K562 (cell line): ENCODE measurements at regions not wholly inside any gene's neighbourhood (a gene's known extent, or its start where the extent isn't known, plus 50 kb on each side); places are given as distances from the start of the nearest gene placed in this dataset.

ENCODE experiments used
- ATAC-seq: fragments of 200-7000 bp; cut with Tn5 transposase; 3 replicates; pipeline ENCODE4 v1.9.1; 2020; ENCODE audit warnings: moderate library complexity
- BruUV-seq: library from RNA; stranded (reverse); fragments of 400-500 nt; replicated peaks from 2 replicates; lab custom pipeline; 2021; lab: Mats Ljungman, UMichigan
- CTCF ChIA-PET: fragments of 300-600 bp; formaldehyde crosslinking; extraction: SDS; loops from one replicate; lab custom pipeline; 2021; ENCODE audit warnings: low intra/inter-chr PET ratio; lab: Yijun Ruan, JAX
- POLR2A ChIA-PET: fragments of 300-600, 350-650 bp; sonication (Branson Sonifier 250); formaldehyde crosslinking; extraction: SDS; loops from one replicate; lab custom pipeline; 2021; ENCODE audit warnings: antibody characterized with exemption, inconsistent platforms; lab: Yijun Ruan, JAX
- DNase-seq, 4 experiments: peaks; one replicate each; pipeline versions ENCODE4 v3.0.0 to v3.0.0-alpha.2; 2011 to 2018; ENCODE audit warnings: low spot score in 3 of 4, mixed read lengths in 3 of 4; ENCODE audit errors: extremely low read depth in 1 of 4
- FAIRE-seq: peaks from 2 replicates; lab custom pipeline; 2011; peaks lifted over from hg19 to GRCh38; lab: Jason Lieb, UNC
- H2AFZ ChIP-seq: 2 replicates; pipeline ENCODE4 v1.6.0; 2011; ENCODE audit warnings: low read depth, low read length, control low read depth, inconsistent platforms
- H3K27ac ChIP-seq: fragments of 200-600 bp; 3 replicates; pipeline ENCODE4 v1.8.0; 2011; ENCODE audit warnings: low read depth, mild to moderate bottlenecking, control low read depth, inconsistent platforms, low read length, moderate library complexity, mixed read lengths; ENCODE audit errors: extremely low read depth
- H3K27me3 ChIP-seq, 2 experiments: fragments of 300-600 bp in 1 of 2; 2 replicates in 1 of 2; 3 replicates in 1 of 2; pipeline versions ENCODE4 v1.6.0 to v1.8.0; 2011; ENCODE audit warnings: inconsistent platforms in 2 of 2, low read length in 2 of 2, mild to moderate bottlenecking in 1 of 2, mixed read lengths in 1 of 2, moderate library complexity in 1 of 2; ENCODE audit not compliant: control insufficient read depth in 2 of 2, insufficient read depth in 2 of 2
- H3K36me3 ChIP-seq: fragments of 300-600 bp; 3 replicates; pipeline ENCODE4 v1.8.0; 2011; ENCODE audit warnings: mild to moderate bottlenecking, low read length, inconsistent platforms; ENCODE audit not compliant: control insufficient read depth, insufficient read depth
- H3K4me1 ChIP-seq, 2 experiments: fragments of 200-600 bp in 1 of 2; replicated peaks in 1 of 2; 2 replicates in 1 of 2; 3 replicates in 1 of 2; pipeline versions ENCODE4 v1.5.1 to v1.8.0; 2011; ENCODE audit warnings: inconsistent platforms in 2 of 2, low read length in 2 of 2, mild to moderate bottlenecking in 1 of 2, mixed read lengths in 1 of 2, moderate library complexity in 1 of 2; ENCODE audit not compliant: control insufficient read depth in 2 of 2, insufficient read depth in 2 of 2
- H3K4me2 ChIP-seq: 2 replicates; pipeline ENCODE4 v1.6.1; 2011; ENCODE audit warnings: low read length, control low read depth, inconsistent platforms, mixed read lengths; ENCODE audit not compliant: insufficient read depth
- H3K4me3 ChIP-seq: fragments of 200-600 bp; sonication (generic), shearing (Covaris generic); 2 replicates; pipeline ENCODE4 v1.5.1; 2016; ENCODE audit warnings: control low read depth, inconsistent platforms
- H3K79me2 ChIP-seq: fragments of 200-600 bp; 3 replicates; pipeline ENCODE4 v1.8.0; 2011; ENCODE audit warnings: low read length, inconsistent platforms; ENCODE audit not compliant: control insufficient read depth, insufficient read depth
- H3K9ac ChIP-seq, 2 experiments: 2 replicates each; pipeline versions ENCODE4 v1.6.0 to v1.6.1; 2011; ENCODE audit warnings: low read depth in 2 of 2, low read length in 2 of 2, control low read depth in 1 of 2, inconsistent platforms in 1 of 2, mild to moderate bottlenecking in 1 of 2, mixed read lengths in 1 of 2; ENCODE audit not compliant: insufficient read depth in 1 of 2
- H3K9me1 ChIP-seq: one replicate; pipeline ENCODE4 v1.6.0; 2011; ENCODE audit warnings: inconsistent platforms, mild to moderate bottlenecking, low read length, moderate library complexity; ENCODE audit not compliant: control insufficient read depth, insufficient read depth
- H3K9me3 ChIP-seq: replicated peaks from 2 replicates; pipeline ENCODE4 v1.5.1; 2011; ENCODE audit warnings: low read depth, low read length, inconsistent platforms; ENCODE audit not compliant: control insufficient read depth, insufficient read depth
- H4K20me1 ChIP-seq: replicated peaks from 2 replicates; pipeline ENCODE4 v1.6.1; 2011; ENCODE audit warnings: low read length, inconsistent platforms, mixed read lengths; ENCODE audit not compliant: control insufficient read depth, insufficient read depth
- ELF1 ChIP-seq: fragments of 200-800 bp; sonication (Bioruptor generic); IDR thresholded peaks from 2 replicates; pipeline ENCODE4 v1.6.1; 2016; ENCODE audit warnings: missing genetic modification characterization, missing compliant biosample characterization
- ELF4 ChIP-seq: fragments of 450-650 bp; formaldehyde crosslinking; IDR thresholded peaks from 2 replicates; pipeline ENCODE4 v1.4.0; 2022; ENCODE audit warnings: missing genetic modification characterization
- GABPA ChIP-seq: fragments of 200-800 bp; sonication (Bioruptor generic); conservative IDR thresholded peaks from 2 replicates; pipeline ENCODE4 v1.6.1; 2016; ENCODE audit warnings: low read depth, missing genetic modification characterization, missing compliant biosample characterization
- HNRNPK ChIP-seq: fragments of 200-400 bp; formaldehyde crosslinking; IDR thresholded peaks from one replicate; pipeline ENCODE4 v1.6.1; 2018; ENCODE audit warnings: mild to moderate bottlenecking, low read depth, low read length; ENCODE audit not compliant: poor library complexity, severe bottlenecking
- MXI1 ChIP-seq: IDR thresholded peaks from 2 replicates; pipeline ENCODE4 v1.6.1; 2011; ENCODE audit warnings: low read depth, mild to moderate bottlenecking, improper control_type of control experiment, low read length
- NFE2 ChIP-seq: IDR thresholded peaks from 2 replicates; pipeline ENCODE4 v1.6.1; 2014; ENCODE audit warnings: antibody characterized with exemption, low read depth
- PHF20 ChIP-seq: fragments of 450-650 bp; IDR thresholded peaks from 2 replicates; pipeline ENCODE4 v1.6.1; 2018; ENCODE audit not compliant: partially characterized antibody
- ZKSCAN1 ChIP-seq: fragments of 150-350 bp; IDR thresholded peaks from 2 replicates; pipeline ENCODE4 v1.6.1; 2016; ENCODE audit warnings: low read depth, low read length
- ZNF324 ChIP-seq: fragments of 250-450 bp; sonication (Bioruptor Pico); IDR thresholded peaks from 2 replicates; pipeline ENCODE4 v1.4.0; 2020; ENCODE audit warnings: mild to moderate bottlenecking
- WGBS: fragments of 100-300 bp; shearing (Covaris generic); methylation state at CpG from one replicate; pipeline ENCODE4 v1.1.6; 2016; ENCODE audit warnings: low coverage, mixed read lengths; ENCODE audit not compliant: insufficient coverage; ENCODE audit errors: missing lambda C conversion rate; 5-methylcytosine and 5-hydroxymethylcytosine counted together
- in situ Hi-C: fragments of 300-500 bp; cut with MboI; formaldehyde crosslinking; loops from 4 replicates; pipeline ENCODE4 v1.15.0; 2018; ENCODE audit warnings: inconsistent platforms, mixed read lengths
- intact Hi-C: fragments of 100-400 bp; cut with micrococcal nuclease; formaldehyde crosslinking; loops from 2 replicates; pipeline ENCODE4 v1.14.2; 2022
- TF ChIP-seq, protein P1 (sequence below): fragments of 250-450 bp; sonication (Bioruptor Pico); IDR thresholded peaks from 2 replicates; pipeline ENCODE4 v1.6.1; 2021; ENCODE audit warnings: mild to moderate bottlenecking
- TF ChIP-seq, protein P2 (sequence below), 3 experiments: fragments of 200-800 bp in 1 of 3; fragments of 250-450 bp in 1 of 3; fragments of 450-650 bp in 1 of 3; sonication (Bioruptor Pico) in 1 of 3; sonication (Bioruptor generic) in 1 of 3; formaldehyde crosslinking in 1 of 3; IDR thresholded peaks; 2 replicates each; pipeline versions ENCODE4 v1.6.1 to v1.8.0; 2016 to 2022; ENCODE audit warnings: mild to moderate bottlenecking in 2 of 3, missing genetic modification characterization in 2 of 3, missing compliant biosample characterization in 1 of 3, moderate library complexity in 1 of 3
- TF ChIP-seq, protein P3 (sequence below), 2 experiments: fragments of 450-650 bp in 1 of 2; sonication (generic) in 1 of 2; formaldehyde crosslinking; conservative IDR thresholded peaks; 2 replicates each; pipeline versions ENCODE4 v1.4.0 to v1.8.1; 2020 to 2022; ENCODE audit warnings: mild to moderate bottlenecking in 1 of 2, missing genetic modification reagents in 1 of 2
- TF ChIP-seq, protein P4 (sequence below): fragments of 250-450 bp; sonication (Bioruptor Pico); IDR thresholded peaks from 2 replicates; pipeline ENCODE4 v1.5.0; 2022; ENCODE audit warnings: mild to moderate bottlenecking

DNA sequence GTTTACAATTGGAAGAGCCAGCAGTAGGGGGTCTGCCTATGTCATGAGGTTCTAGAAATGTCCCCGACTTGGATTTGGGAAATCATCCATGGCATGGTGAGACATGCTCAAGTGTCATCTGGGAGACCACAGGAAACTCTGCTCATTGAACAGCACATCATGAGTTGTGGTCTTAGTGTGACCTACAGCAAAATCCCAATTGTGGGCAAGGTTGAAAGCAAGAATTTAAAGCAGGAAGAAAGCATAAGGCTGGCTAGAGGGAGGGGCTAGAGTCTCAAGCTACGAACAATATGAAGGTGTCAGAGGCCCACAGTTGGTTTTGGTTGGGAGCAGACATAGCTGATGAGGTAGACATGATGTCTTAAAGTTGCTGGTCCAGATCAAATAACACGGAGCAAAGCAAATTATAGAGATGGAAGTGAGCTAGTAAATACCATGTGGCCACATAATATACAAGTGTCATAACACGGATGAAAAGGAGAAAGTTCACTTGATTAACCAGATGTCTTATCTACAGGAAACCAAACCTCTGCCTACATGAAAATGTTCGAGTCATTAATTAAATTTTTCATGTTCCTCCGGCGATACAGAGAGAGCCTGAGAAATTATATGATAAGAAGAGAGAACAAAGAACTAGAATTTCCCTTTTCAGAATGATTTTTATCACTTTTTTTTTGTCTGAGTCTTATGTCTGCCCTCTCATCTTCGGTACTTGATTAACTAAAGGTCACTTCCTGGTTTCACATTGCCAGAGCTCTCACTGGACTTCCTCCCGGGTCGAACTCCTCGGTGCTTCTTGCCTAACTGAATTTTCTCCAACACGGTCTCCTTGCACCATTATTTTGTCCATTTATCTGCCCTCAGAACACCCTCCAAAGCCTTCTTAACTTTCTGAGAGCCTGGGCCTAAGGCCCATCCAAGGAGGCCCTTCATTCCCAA is 67.5 kb upstream of the DUSP10 start:
- in situ Hi-C loops (no loop called here), intact Hi-C loops (no loop called here)
- Histone ChIP-seq H3K79me2 (no peaks in the 10 kb centered on the region), H3K27me3 (no peaks in the 10 kb centered on the region), H2AFZ (peak overlapping the region; percentile 61), H3K27ac (no peak overlapping the region), H3K9me3 (0 out of 2 replicates have a peak, but pooled peaks cover 3% of the 10 kb centered on the region), H4K20me1 (no peaks in the 10 kb centered on the region), H3K4me2 (no peak overlapping the region; the same call in 1 of the 2 replicates), H3K9me1 (no peaks in the 10 kb centered on the region), H3K36me3 (no peaks in the 10 kb centered on the region), H3K4me1 (peaks cover 0 to 2% of the 10 kb centered on the region in 2 experiments; a peak in 1 of 5 replicates), H3K9ac (no peak overlapping the region), H3K4me3 (no peak overlapping the region)
- ATAC-seq (no peak), FAIRE-seq (no peak), DNase-seq (no peak)
- WGBS = 5% methylated on average over 12 of the region's 12 CpGs
- ChIA-PET POLR2A (interaction anchor here (0.6 kb wide), 1 partner anchor 1334 kb away, joined by 3 read pairs; no protein-coding TSS in a partner anchor), CTCF (no interaction called here)
- no TSS peak for BruUV-seq
- peak; percentile 65 for TF ChIP-seq ELF1 (tag)
- no peak for TF ChIP-seq ZKSCAN1
- no peak for TF ChIP-seq NFE2
- TF ChIP-seq, protein P1, sequence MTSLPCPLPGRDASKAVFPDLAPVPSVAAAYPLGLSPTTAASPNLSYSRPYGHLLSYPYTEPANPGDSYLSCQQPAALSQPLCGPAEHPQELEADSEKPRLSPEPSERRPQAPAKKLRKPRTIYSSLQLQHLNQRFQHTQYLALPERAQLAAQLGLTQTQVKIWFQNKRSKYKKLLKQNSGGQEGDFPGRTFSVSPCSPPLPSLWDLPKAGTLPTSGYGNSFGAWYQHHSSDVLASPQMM (CRISPR knock-in tag) = no peak
- no peak for TF ChIP-seq PHF20
- TF ChIP-seq MXI1 = no peak
- peak; percentile 51; the same call in 1 of the 2 replicates for TF ChIP-seq GABPA (tag)
- TF ChIP-seq, protein P2, sequence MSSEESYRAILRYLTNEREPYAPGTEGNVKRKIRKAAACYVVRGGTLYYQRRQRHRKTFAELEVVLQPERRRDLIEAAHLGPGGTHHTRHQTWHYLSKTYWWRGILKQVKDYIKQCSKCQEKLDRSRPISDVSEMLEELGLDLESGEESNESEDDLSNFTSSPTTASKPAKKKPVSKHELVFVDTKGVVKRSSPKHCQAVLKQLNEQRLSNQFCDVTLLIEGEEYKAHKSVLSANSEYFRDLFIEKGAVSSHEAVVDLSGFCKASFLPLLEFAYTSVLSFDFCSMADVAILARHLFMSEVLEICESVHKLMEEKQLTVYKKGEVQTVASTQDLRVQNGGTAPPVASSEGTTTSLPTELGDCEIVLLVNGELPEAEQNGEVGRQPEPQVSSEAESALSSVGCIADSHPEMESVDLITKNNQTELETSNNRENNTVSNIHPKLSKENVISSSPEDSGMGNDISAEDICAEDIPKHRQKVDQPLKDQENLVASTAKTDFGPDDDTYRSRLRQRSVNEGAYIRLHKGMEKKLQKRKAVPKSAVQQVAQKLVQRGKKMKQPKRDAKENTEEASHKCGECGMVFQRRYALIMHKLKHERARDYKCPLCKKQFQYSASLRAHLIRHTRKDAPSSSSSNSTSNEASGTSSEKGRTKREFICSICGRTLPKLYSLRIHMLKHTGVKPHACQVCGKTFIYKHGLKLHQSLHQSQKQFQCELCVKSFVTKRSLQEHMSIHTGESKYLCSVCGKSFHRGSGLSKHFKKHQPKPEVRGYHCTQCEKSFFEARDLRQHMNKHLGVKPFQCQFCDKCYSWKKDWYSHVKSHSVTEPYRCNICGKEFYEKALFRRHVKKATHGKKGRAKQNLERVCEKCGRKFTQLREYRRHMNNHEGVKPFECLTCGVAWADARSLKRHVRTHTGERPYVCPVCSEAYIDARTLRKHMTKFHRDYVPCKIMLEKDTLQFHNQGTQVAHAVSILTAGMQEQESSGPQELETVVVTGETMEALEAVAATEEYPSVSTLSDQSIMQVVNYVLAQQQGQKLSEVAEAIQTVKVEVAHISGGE (CRISPR knock-in tag; IDR thresholded peaks at IDR 0.05) = peak in 1 of 3 experiments; percentile 41; a peak in 1 of 6 replicates
- TF ChIP-seq, protein P3, sequence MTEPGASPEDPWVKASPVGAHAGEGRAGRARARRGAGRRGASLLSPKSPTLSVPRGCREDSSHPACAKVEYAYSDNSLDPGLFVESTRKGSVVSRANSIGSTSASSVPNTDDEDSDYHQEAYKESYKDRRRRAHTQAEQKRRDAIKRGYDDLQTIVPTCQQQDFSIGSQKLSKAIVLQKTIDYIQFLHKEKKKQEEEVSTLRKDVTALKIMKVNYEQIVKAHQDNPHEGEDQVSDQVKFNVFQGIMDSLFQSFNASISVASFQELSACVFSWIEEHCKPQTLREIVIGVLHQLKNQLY (CRISPR knock-in tag; conservative IDR thresholded peaks at IDR 0.05) = no peak
- TF ChIP-seq HNRNPK = no peak
- no peak for TF ChIP-seq ZNF324 (CRISPR knock-in tag)
- TF ChIP-seq ELF4 (CRISPR knock-in tag) = no peak
- TF ChIP-seq, protein P4, sequence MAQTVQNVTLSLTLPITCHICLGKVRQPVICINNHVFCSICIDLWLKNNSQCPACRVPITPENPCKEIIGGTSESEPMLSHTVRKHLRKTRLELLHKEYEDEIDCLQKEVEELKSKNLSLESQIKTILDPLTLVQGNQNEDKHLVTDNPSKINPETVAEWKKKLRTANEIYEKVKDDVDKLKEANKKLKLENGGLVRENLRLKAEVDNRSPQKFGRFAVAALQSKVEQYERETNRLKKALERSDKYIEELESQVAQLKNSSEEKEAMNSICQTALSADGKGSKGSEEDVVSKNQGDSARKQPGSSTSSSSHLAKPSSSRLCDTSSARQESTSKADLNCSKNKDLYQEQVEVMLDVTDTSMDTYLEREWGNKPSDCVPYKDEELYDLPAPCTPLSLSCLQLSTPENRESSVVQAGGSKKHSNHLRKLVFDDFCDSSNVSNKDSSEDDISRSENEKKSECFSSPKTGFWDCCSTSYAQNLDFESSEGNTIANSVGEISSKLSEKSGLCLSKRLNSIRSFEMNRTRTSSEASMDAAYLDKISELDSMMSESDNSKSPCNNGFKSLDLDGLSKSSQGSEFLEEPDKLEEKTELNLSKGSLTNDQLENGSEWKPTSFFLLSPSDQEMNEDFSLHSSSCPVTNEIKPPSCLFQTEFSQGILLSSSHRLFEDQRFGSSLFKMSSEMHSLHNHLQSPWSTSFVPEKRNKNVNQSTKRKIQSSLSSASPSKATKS = no peak
